ENCODE measurements at regions not wholly inside any gene's neighbourhood (a gene's known extent, or its start where the extent isn't known, plus 50 kb on each side); places are given as distances from the start of the nearest gene placed in this dataset.

GRCh38 chr11:25483915-25484635 lies 847.9 kb upstream of the ANO3 start:
- ATAC-seq = no peak
- Mint-ChIP-seq H3K27ac (no peak overlapping the region), H3K27me3 (ENCODE audit: low read depth) (no peaks in the 10 kb centered on the region), H3K36me3 (no peaks in the 10 kb centered on the region), H3K4me3 (no peak overlapping the region), H3K9me3 (no peaks in the 10 kb centered on the region), H3K4me1 (peaks cover 6% of the 10 kb centered on the region)
- DNase-seq (ENCODE audit: low spot score) = no peak
- TF ChIP-seq HMGA2 (CRISPR knock-in tag; IDR thresholded peaks at IDR 0.05) (no peak), FOXK1 (CRISPR knock-in tag; IDR thresholded peaks at IDR 0.05) (no peak), SMAD4 (CRISPR knock-in tag; IDR thresholded peaks at IDR 0.05) (no peak), ZNF423 (CRISPR knock-in tag; IDR thresholded peaks at IDR 0.05) (no peak), USF2 (CRISPR knock-in tag; IDR thresholded peaks at IDR 0.05) (no peak), USF1 (CRISPR knock-in tag; IDR thresholded peaks at IDR 0.05) (no peak), ZNF416 (CRISPR knock-in tag; IDR thresholded peaks at IDR 0.05) (no peak), ZNF425 (CRISPR knock-in tag; conservative IDR thresholded peaks at IDR 0.05) (no peak), ZNF396 (CRISPR knock-in tag; IDR thresholded peaks at IDR 0.05; ENCODE audit: borderline replicate concordance) (no peak), GTF2I (CRISPR knock-in tag; conservative IDR thresholded peaks at IDR 0.05) (no peak), CBFB (CRISPR knock-in tag; IDR thresholded peaks at IDR 0.05; ENCODE audit: low read depth) (no peak), EMX1 (CRISPR knock-in tag; IDR thresholded peaks at IDR 0.05) (no peak), IRF1 (CRISPR knock-in tag; IDR thresholded peaks at IDR 0.05) (no peak)
- CTCF ChIA-PET = no interaction called here
- POLR2A ChIA-PET = no interaction called here

- no peaks in the 10 kb centered on the region for H3K9me3 Mint-ChIP-seq
- no peak for ATAC-seq
- POLR2A ChIA-PET = no interaction called here
- TF ChIP-seq SP1 (CRISPR knock-in tag; conservative IDR thresholded peaks at IDR 0.05) (no peak), E2F4 (CRISPR knock-in tag; IDR thresholded peaks at IDR 0.05; ENCODE audit: borderline replicate concordance, low read depth) (no peak), TP53 (CRISPR knock-in tag; IDR thresholded peaks at IDR 0.05) (no peak), ZBTB43 (CRISPR knock-in tag; IDR thresholded peaks at IDR 0.05) (no peak), ATF2 (CRISPR knock-in tag; IDR thresholded peaks at IDR 0.05; ENCODE audit: borderline replicate concordance, low read depth) (no peak), ZNF671 (CRISPR knock-in tag; IDR thresholded peaks at IDR 0.05) (no peak), IRF2 (CRISPR knock-in tag; IDR thresholded peaks at IDR 0.05; ENCODE audit: borderline replicate concordance, low read depth) (no peak), ZNF281 (CRISPR knock-in tag; IDR thresholded peaks at IDR 0.05) (no peak), MXD4 (CRISPR knock-in tag; IDR thresholded peaks at IDR 0.05; ENCODE audit: borderline replicate concordance) (no peak), TEAD4 (CRISPR knock-in tag; IDR thresholded peaks at IDR 0.05) (no peak)
Observed at GRCh38 chr11:25485315-25485714, 846.6 kb upstream of the ANO3 start.

More at GRCh38 chr11:25485315-25485714, 846.6 kb upstream of the ANO3 start:
- no peak for DNase-seq (ENCODE audit: low spot score)
- Mint-ChIP-seq H3K27me3 (ENCODE audit: low read depth) (no peaks in the 10 kb centered on the region), H3K36me3 (no peaks in the 10 kb centered on the region), H3K27ac (no peak overlapping the region), H3K4me1 (peaks cover 6% of the 10 kb centered on the region), H3K4me3 (no peak overlapping the region)
- CTCF ChIA-PET = no interaction called here
